ENCODE measurements at regions not wholly inside any gene's neighbourhood (a gene's known extent, or its start where the extent isn't known, plus 50 kb on each side); places are given as distances from the start of the nearest gene placed in this dataset.

DNA sequence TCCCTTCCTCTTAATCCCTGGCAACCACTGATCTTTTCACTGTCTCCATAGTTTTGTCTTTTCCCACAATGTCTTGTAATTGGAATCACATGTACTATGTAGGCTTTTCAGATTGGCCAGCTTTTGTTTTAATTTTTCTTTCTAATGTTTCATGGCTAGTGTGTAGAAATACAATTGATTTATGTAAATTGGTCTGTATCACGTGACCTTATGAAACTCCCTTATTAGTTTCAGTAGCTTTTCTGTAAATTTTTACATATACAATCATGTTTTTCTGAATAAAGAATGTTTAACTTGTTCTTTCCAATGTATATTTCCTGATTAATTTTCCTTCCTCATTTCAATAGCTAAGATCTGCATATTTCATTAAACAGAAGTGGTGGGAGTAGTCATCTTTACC lies 319.3 kb downstream of the MDFIC start:
- TF ChIP-seq POLR2A (IDR thresholded peaks at IDR 0.05) = no peak
- TF ChIP-seq, protein P1, sequence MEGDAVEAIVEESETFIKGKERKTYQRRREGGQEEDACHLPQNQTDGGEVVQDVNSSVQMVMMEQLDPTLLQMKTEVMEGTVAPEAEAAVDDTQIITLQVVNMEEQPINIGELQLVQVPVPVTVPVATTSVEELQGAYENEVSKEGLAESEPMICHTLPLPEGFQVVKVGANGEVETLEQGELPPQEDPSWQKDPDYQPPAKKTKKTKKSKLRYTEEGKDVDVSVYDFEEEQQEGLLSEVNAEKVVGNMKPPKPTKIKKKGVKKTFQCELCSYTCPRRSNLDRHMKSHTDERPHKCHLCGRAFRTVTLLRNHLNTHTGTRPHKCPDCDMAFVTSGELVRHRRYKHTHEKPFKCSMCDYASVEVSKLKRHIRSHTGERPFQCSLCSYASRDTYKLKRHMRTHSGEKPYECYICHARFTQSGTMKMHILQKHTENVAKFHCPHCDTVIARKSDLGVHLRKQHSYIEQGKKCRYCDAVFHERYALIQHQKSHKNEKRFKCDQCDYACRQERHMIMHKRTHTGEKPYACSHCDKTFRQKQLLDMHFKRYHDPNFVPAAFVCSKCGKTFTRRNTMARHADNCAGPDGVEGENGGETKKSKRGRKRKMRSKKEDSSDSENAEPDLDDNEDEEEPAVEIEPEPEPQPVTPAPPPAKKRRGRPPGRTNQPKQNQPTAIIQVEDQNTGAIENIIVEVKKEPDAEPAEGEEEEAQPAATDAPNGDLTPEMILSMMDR (IDR thresholded peaks at IDR 0.05) = no peak

Measured in heart left ventricle (tissue), 13 donors.